Spleen (tissue), 7 donors: ENCODE measurements at regions not wholly inside any gene's neighbourhood (a gene's known extent, or its start where the extent isn't known, plus 50 kb on each side); places are given as distances from the start of the nearest gene placed in this dataset.

Source experiments
- CTCF ChIP-seq, 11 experiments: fragments of 200-600 bp in 7 of 11; fragments of 450-650 bp in 4 of 11; sonication (generic) in 4 of 11; IDR thresholded peaks in 8 of 11; conservative IDR thresholded peaks in 3 of 11; 1 replicate in 7 of 11; 2 replicates in 4 of 11; pipeline versions ENCODE4 v1.4.0 to v1.8.0; 2016 to 2021; ENCODE audit warnings: antibody characterized with exemption in 11 of 11, inconsistent platforms in 4 of 11, mild to moderate bottlenecking in 1 of 11
- POLR2AphosphoS5 ChIP-seq, 3 donors: sonication (generic); formaldehyde crosslinking; IDR thresholded peaks; one replicate each; pipeline ENCODE4 v1.5.1; 2017; ENCODE audit warnings: antibody characterized with exemption in 3 of 3
- donor health status: DM: no; HTN: no; CAD: no; lungs with moderate emphysema.
- donor health status: DM: no; HTN: no; CAD: no.
- donor health status: DM: no; HTN: no; CAD: no.

GRCh38 chr5:133891390-133891789 lies 77.0 kb downstream of the C5orf15 start:
- no peak for TF ChIP-seq CTCF (IDR thresholded peaks at IDR 0.05 in 8 of 11, conservative IDR thresholded peaks at IDR 0.05 in 3 of 11)
- no peak for TF ChIP-seq POLR2AphosphoS5 (IDR thresholded peaks at IDR 0.05)
